ENCODE measurements at regions not wholly inside any gene's neighbourhood (a gene's known extent, or its start where the extent isn't known, plus 50 kb on each side); places are given as distances from the start of the nearest gene placed in this dataset.

- FAIRE-seq = peak; percentile 41
- BruUV-seq (replicated peaks) = no TSS peak
- CTCF ChIA-PET = interaction anchor here (0.9 to 1.5 kb wide), 2 partner anchors 387 to 439 kb away, joined by 3 to 4 read pairs; no protein-coding TSS in a partner anchor
These were observed 126.4 kb downstream of the P2RY1 start for GRCh38 chr3:152961323-152961722.

More at GRCh38 chr3:152961323-152961722, 126.4 kb downstream of the P2RY1 start:
- no peaks in the 10 kb centered on the region for H3K9me3 ChIP-seq (replicated peaks; ENCODE audit: control insufficient read depth, insufficient read depth, low read length)
- ATAC-seq (peak; percentile 67), DNase-seq (ENCODE audit: low read depth, low spot score) (peak; percentile 5)
- in situ Hi-C loops (cut with MboI) (no loop called here), intact Hi-C loops (cut with micrococcal nuclease; ENCODE audit: unreplicated experiment) (loop anchor here (2.0 to 10.0 kb wide), 2 partner anchors 267 to 487 kb away; no protein-coding TSS in a partner anchor)
- no peak overlapping the region for H3K27ac ChIP-seq (ENCODE audit: control insufficient read depth, insufficient read depth)
- POLR2A ChIA-PET = no interaction called here
- no peaks in the 10 kb centered on the region for H3K27me3 ChIP-seq (replicated peaks in 1 of 2; ENCODE audit: control insufficient read depth in 2 of 2, insufficient read depth in 2 of 2, low read length in 1 of 2)
- SMC1A ChIA-PET (ENCODE audit: uncharacterized antibody, unreplicated experiment) = interaction anchor here (0.9 kb wide), 1 partner anchor 266 kb away, joined by 5 read pairs; no protein-coding TSS in a partner anchor
- H3K4me1 ChIP-seq (ENCODE audit: control insufficient read depth, insufficient read depth, low read length) = no peaks in the 10 kb centered on the region
- no peaks in the 10 kb centered on the region for H4K20me1 ChIP-seq (ENCODE audit: control insufficient read depth, insufficient read depth)
- TF ChIP-seq MXI1 (IDR thresholded peaks at IDR 0.05; ENCODE audit: low read depth, low read length) (no peak), CTCF (IDR thresholded peaks at IDR 0.05 in 2 of 3, conservative IDR thresholded peaks at IDR 0.05 in 1 of 3; ENCODE audit: control insufficient read depth in 2 of 3, extremely low read depth in 1 of 3, insufficient read depth in 1 of 3, low read depth in 3 of 3, low read length in 3 of 3) (peak; percentile 16 to 36 (median 34); a peak in 4 of 6 replicates), NRF1 (conservative IDR thresholded peaks at IDR 0.05; ENCODE audit: low read depth, low read length) (no peak), IRF4 (IDR thresholded peaks at IDR 0.05; ENCODE audit: low read depth, low read length) (no peak), CHD4 (IDR thresholded peaks at IDR 0.05) (no peak), DPF2 (IDR thresholded peaks at IDR 0.05) (no peak), SMC3 (IDR thresholded peaks at IDR 0.05; ENCODE audit: borderline replicate concordance, low read length) (peak; percentile 50; the same call in 1 of the 2 replicates), TCF3 (IDR thresholded peaks at IDR 0.05; ENCODE audit: borderline replicate concordance, insufficient read depth, low read depth, low read length) (no peak), RAD21 (IDR thresholded peaks at IDR 0.05; ENCODE audit: insufficient read depth, low read depth, low read length) (peak; percentile 71)
- RAD21 ChIA-PET (ENCODE audit: unreplicated experiment) = no interaction called here
- no peaks in the 10 kb centered on the region for H3K79me2 ChIP-seq (ENCODE audit: control insufficient read depth, insufficient read depth, low read length)
- no peak overlapping the region for H3K9ac ChIP-seq (ENCODE audit: control insufficient read depth, insufficient read depth, low read length)
- H3K4me2 ChIP-seq (ENCODE audit: control insufficient read depth, insufficient read depth) = no peak overlapping the region
- H2AFZ ChIP-seq (ENCODE audit: control insufficient read depth, low read depth, low read length) = no peak overlapping the region
- H3K4me3 ChIP-seq = no peak overlapping the region
- no peaks in the 10 kb centered on the region for H3K36me3 ChIP-seq (ENCODE audit: control insufficient read depth in 2 of 2, insufficient read depth in 2 of 2, low read length in 1 of 2)
- 2% methylated on average over 2 of the region's 2 CpGs for WGBS (ENCODE audit: insufficient coverage, insufficient replicate concordance, low lambda C conversion rate, missing lambda C conversion rate)

All from GM12878 (cell line).